H1 (cell line): ENCODE measurements at regions not wholly inside any gene's neighbourhood (a gene's known extent, or its start where the extent isn't known, plus 50 kb on each side); places are given as distances from the start of the nearest gene placed in this dataset.
A peak's percentile ranks its signal among the peaks of the same experiment; 100 is the strongest.
"Not testable (repeated sequence)": the region's sequence is repeated elsewhere in the genome, so short reads cannot be mapped to it uniquely, and the experiment has no call there.

Experiments
- CTCF ChIA-PET: fragments of 300-600 bp; sonication (Branson Sonifier 250); formaldehyde crosslinking; loops from one replicate; lab custom pipeline; 2021; ENCODE audit not compliant: partially characterized antibody; lab: Charles Lee
- POLR2A ChIA-PET: fragments of 300-600 bp; sonication (Branson Sonifier 250); formaldehyde crosslinking; loops from one replicate; lab custom pipeline; 2021; ENCODE audit warnings: inconsistent platforms; ENCODE audit not compliant: partially characterized antibody; lab: Charles Lee
- DNase-seq, 2 experiments: peaks; one replicate each; pipeline versions ENCODE4 v3.0.0 to v3.0.0-alpha.2; 2010 to 2022; ENCODE audit warnings: low spot score in 2 of 2, low read depth in 1 of 2, mixed read lengths in 1 of 2
- FAIRE-seq: peaks from 2 replicates; lab custom pipeline; 2011; peaks lifted over from hg19 to GRCh38; lab: Jason Lieb, UNC
- H2AFZ ChIP-seq: 2 replicates; pipeline ENCODE4 v1.8.1; 2012; ENCODE audit warnings: low read length, inconsistent platforms
- H2AK5ac ChIP-seq: 2 replicates; pipeline ENCODE4 v1.6.1; 2013; ENCODE audit warnings: low read depth, low read length
- H2BK120ac ChIP-seq: replicated peaks from 2 replicates; pipeline ENCODE3; 2013; ENCODE audit warnings: low read depth, low read length, inconsistent platforms
- H2BK12ac ChIP-seq: 2 replicates; pipeline ENCODE4 v1.6.1; 2013; ENCODE audit warnings: low read depth, low read length
- H2BK15ac ChIP-seq: 2 replicates; pipeline ENCODE4 v1.6.1; 2013; ENCODE audit warnings: low read length
- H2BK20ac ChIP-seq: 2 replicates; pipeline ENCODE4 v1.6.1; 2013; ENCODE audit warnings: low read length
- H2BK5ac ChIP-seq: 2 replicates; pipeline ENCODE4 v1.6.1; 2013; ENCODE audit warnings: low read depth, low read length
- H3K14ac ChIP-seq: 2 replicates; pipeline ENCODE4 v1.6.1; 2013; ENCODE audit warnings: inconsistent platforms; ENCODE audit not compliant: insufficient read length
- H3K18ac ChIP-seq: 2 replicates; pipeline ENCODE4 v1.6.1; 2013; ENCODE audit warnings: low read length; ENCODE audit errors: extremely low read depth
- H3K23ac ChIP-seq: 2 replicates; pipeline ENCODE4 v1.6.1; 2013; ENCODE audit warnings: inconsistent platforms; ENCODE audit not compliant: insufficient read length
- H3K23me2 ChIP-seq: 2 replicates; pipeline ENCODE4 v1.6.1; 2013; ENCODE audit warnings: low read depth, low read length
- H3K27ac ChIP-seq: 2 replicates; pipeline ENCODE4 v1.6.1; 2011; ENCODE audit warnings: low read depth, low read length, inconsistent platforms
- H3K27me3 ChIP-seq, 4 experiments: replicated peaks in 1 of 4; 1 replicate in 1 of 4; 2 replicates in 3 of 4; pipeline versions ENCODE4 v1.6.1 to v1.8.1; 2011 to 2013; ENCODE audit warnings: low read length in 3 of 4, mild to moderate bottlenecking in 3 of 4, inconsistent platforms in 2 of 4, mixed read lengths in 2 of 4, moderate library complexity in 1 of 4; ENCODE audit not compliant: control insufficient read depth in 3 of 4, insufficient read depth in 3 of 4; ENCODE audit errors: extremely low read depth in 1 of 4
- H3K36me3 ChIP-seq, 4 experiments: 2 replicates each; pipeline versions ENCODE4 v1.6.1 to v1.8.1; 2011 to 2013; ENCODE audit warnings: mild to moderate bottlenecking in 4 of 4, low read length in 3 of 4, moderate library complexity in 2 of 4, control low read depth in 1 of 4, inconsistent platforms in 1 of 4; ENCODE audit not compliant: insufficient read depth in 4 of 4, control insufficient read depth in 2 of 4
- H3K4ac ChIP-seq: replicated peaks from 2 replicates; pipeline ENCODE3; 2013; ENCODE audit warnings: low read length, low read depth, mixed read lengths, inconsistent platforms; ENCODE audit not compliant: insufficient read length
- H3K4me1 ChIP-seq, 4 experiments: replicated peaks in 1 of 4; 1 replicate in 1 of 4; 2 replicates in 3 of 4; pipeline versions ENCODE4 v1.6.1 to v1.8.1; 2011 to 2013; ENCODE audit warnings: low read length in 3 of 4, inconsistent platforms in 2 of 4, mixed read lengths in 1 of 4; ENCODE audit not compliant: insufficient read depth in 4 of 4, control insufficient read depth in 3 of 4
- H3K4me2 ChIP-seq, 2 experiments: 2 replicates each; pipeline versions ENCODE4 v1.6.1 to v1.8.1; 2011 to 2013; ENCODE audit warnings: low read depth in 2 of 2, low read length in 2 of 2, control low read depth in 1 of 2, inconsistent platforms in 1 of 2, mild to moderate bottlenecking in 1 of 2; ENCODE audit not compliant: insufficient read depth in 1 of 2
- H3K4me3 ChIP-seq, 4 experiments: fragments of 200-600, 300-600 bp in 1 of 4; sonication (generic), shearing (Covaris generic), sonication (Bioruptor Twin) in 1 of 4; 2 replicates each; pipeline versions ENCODE4 v1.5.1 to v1.8.1; 2011 to 2016; ENCODE audit warnings: low read length in 4 of 4, low read depth in 3 of 4, control low read depth in 2 of 4, inconsistent platforms in 2 of 4, mild to moderate bottlenecking in 2 of 4, mixed read lengths in 1 of 4, moderate library complexity in 1 of 4; ENCODE audit not compliant: insufficient read depth in 2 of 4; ENCODE audit errors: extremely low read depth in 1 of 4
- H3K56ac ChIP-seq: replicated peaks from 2 replicates; pipeline ENCODE3; 2013; ENCODE audit warnings: low read depth, mild to moderate bottlenecking, mixed read lengths, low read length, inconsistent platforms; ENCODE audit not compliant: insufficient read length
- H3K79me1 ChIP-seq: 2 replicates; pipeline ENCODE4 v1.6.1; 2013; ENCODE audit warnings: low read depth, low read length, control low read depth
- H3K79me2 ChIP-seq, 2 experiments: 2 replicates each; pipeline versions ENCODE4 v1.6.1 to v1.8.1; 2012 to 2013; ENCODE audit warnings: low read length in 2 of 2, mild to moderate bottlenecking in 2 of 2, inconsistent platforms in 1 of 2; ENCODE audit not compliant: insufficient read depth in 2 of 2, control insufficient read depth in 1 of 2
- H3K9ac ChIP-seq, 4 experiments: replicated peaks in 1 of 4; 1 replicate in 1 of 4; 2 replicates in 3 of 4; pipeline versions ENCODE4 v1.6.1 to v1.8.1; 2011 to 2013; ENCODE audit warnings: low read depth in 3 of 4, low read length in 3 of 4, control low read depth in 2 of 4, mild to moderate bottlenecking in 2 of 4, moderate library complexity in 2 of 4, inconsistent platforms in 1 of 4; ENCODE audit errors: extremely low read depth in 1 of 4
- H3K9me3 ChIP-seq, 2 experiments: 2 replicates each; pipeline versions ENCODE4 v1.6.1 to v1.8.1; 2012 to 2013; ENCODE audit warnings: mild to moderate bottlenecking in 2 of 2, moderate library complexity in 2 of 2, control low read depth in 1 of 2, inconsistent platforms in 1 of 2, low read depth in 1 of 2, low read length in 1 of 2, mixed read lengths in 1 of 2; ENCODE audit not compliant: insufficient read depth in 2 of 2
- H4K20me1 ChIP-seq, 2 experiments: replicated peaks in 1 of 2; 2 replicates each; pipeline versions ENCODE3 to v1.8.1; 2011 to 2013; ENCODE audit warnings: inconsistent platforms in 2 of 2, low read length in 2 of 2, mild to moderate bottlenecking in 1 of 2; ENCODE audit not compliant: insufficient read depth in 2 of 2, control insufficient read depth in 1 of 2
- H4K5ac ChIP-seq: 2 replicates; pipeline ENCODE4 v1.6.1; 2013; ENCODE audit warnings: low read length, low read depth, mixed read lengths, inconsistent platforms; ENCODE audit not compliant: insufficient read length
- H4K8ac ChIP-seq: 2 replicates; pipeline ENCODE4 v1.8.0; 2013; ENCODE audit warnings: mild to moderate bottlenecking, moderate library complexity, low read length, inconsistent platforms; ENCODE audit not compliant: insufficient read depth; ENCODE audit errors: extremely low read depth
- H4K91ac ChIP-seq: replicated peaks from 2 replicates; pipeline ENCODE3; 2013; ENCODE audit warnings: low read length, mixed read lengths, inconsistent platforms; ENCODE audit not compliant: insufficient read length
- TCF12 ChIP-seq: IDR thresholded peaks from 2 replicates; pipeline ENCODE4 v1.6.1; 2011; ENCODE audit warnings: low read depth, mild to moderate bottlenecking, low read length
- WGBS, 2 experiments: shearing (Covaris generic) in 1 of 2; methylation state at CpG; one replicate each; pipeline versions ENCODE4 v1.1.6 to v1.1.7; 2013 to 2015; ENCODE audit warnings: low lambda C conversion rate in 2 of 2, mixed read lengths in 2 of 2, inconsistent platforms in 1 of 2, low coverage in 1 of 2, missing lambda C conversion rate in 1 of 2; ENCODE audit not compliant: insufficient replicate concordance in 2 of 2, insufficient coverage in 1 of 2, insufficient read length in 1 of 2; ENCODE audit errors: extremely low coverage in 1 of 2, missing lambda C conversion rate in 1 of 2; 5-methylcytosine and 5-hydroxymethylcytosine counted together

DNA sequence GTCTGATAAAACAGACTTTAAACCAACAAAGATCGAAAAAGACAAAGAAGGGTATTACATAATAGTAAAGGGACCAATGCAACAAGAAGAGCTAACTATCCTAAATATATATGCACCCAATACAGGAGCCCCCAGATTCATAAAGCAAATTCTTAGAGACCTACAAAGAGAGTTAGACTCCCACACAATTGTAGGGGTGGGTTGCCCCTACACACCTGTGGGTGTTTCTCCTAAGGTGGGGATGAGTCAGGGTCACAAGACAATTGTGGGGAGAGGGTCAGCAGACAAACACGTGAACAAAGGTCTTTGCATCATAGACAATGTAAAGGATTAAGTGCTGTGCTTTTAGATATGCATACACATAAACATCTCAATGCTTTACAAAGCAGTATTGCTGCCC is 269.4 kb upstream of the PRR16 start:
- H3K23ac ChIP-seq, H2BK15ac ChIP-seq, POLR2A ChIA-PET, H3K4ac ChIP-seq, FAIRE-seq, H3K4me1 ChIP-seq, H3K36me3 ChIP-seq, H3K4me3 ChIP-seq, H3K9me3 ChIP-seq, H3K9ac ChIP-seq, H2BK120ac ChIP-seq, H4K8ac ChIP-seq, H3K56ac ChIP-seq, H3K79me1 ChIP-seq, H4K20me1 ChIP-seq, H3K14ac ChIP-seq, H3K27ac ChIP-seq, CTCF ChIA-PET, H2AFZ ChIP-seq, H4K91ac ChIP-seq, H2BK20ac ChIP-seq, H4K5ac ChIP-seq, H3K79me2 ChIP-seq, H3K18ac ChIP-seq, H2AK5ac ChIP-seq, H2BK5ac ChIP-seq, H3K27me3 ChIP-seq, H3K23me2 ChIP-seq, H3K4me2 ChIP-seq, H2BK12ac ChIP-seq: not testable (repeated sequence)
- DNase-seq = peak in 1 of 2 experiments; percentile 19
- 48% methylated on average over 2 of the region's 2 CpGs; no CpG with 5 or more reads in 1 of the 2 experiments for WGBS, 2 experiments
- 0 out of 2 replicates have a peak, but pooled peaks have one; percentile 69 for TF ChIP-seq TCF12
